ENCODE measurements at regions not wholly inside any gene's neighbourhood (a gene's known extent, or its start where the extent isn't known, plus 50 kb on each side); places are given as distances from the start of the nearest gene placed in this dataset.

- no peak for DNase-seq (ENCODE audit: low read depth in 4 of 4, low spot score in 1 of 4)
Measured at GRCh38 chr2:23246992-23247683, 137.8 kb upstream of the KLHL29 start.

- DNase-seq (ENCODE audit: low read depth in 4 of 4, low spot score in 1 of 4): no peak
Measured at GRCh38 chr2:23248667-23249066, 136.3 kb upstream of the KLHL29 start.

- no peak for DNase-seq (ENCODE audit: low read depth in 4 of 4, low spot score in 1 of 4)
Measured at GRCh38 chr2:23249348-23249747, 135.6 kb upstream of the KLHL29 start.

- no peak for DNase-seq (ENCODE audit: low read depth in 4 of 4, low spot score in 1 of 4)
Measured at GRCh38 chr2:23250371-23250770, 134.6 kb upstream of the KLHL29 start.

- no peak for DNase-seq (ENCODE audit: low read depth in 4 of 4, low spot score in 1 of 4)
Measured at GRCh38 chr2:23256643-23257042, 128.3 kb upstream of the KLHL29 start.

- no peak for DNase-seq (ENCODE audit: low read depth in 4 of 4, low spot score in 1 of 4)
Measured at GRCh38 chr2:23260621-23261020, 124.4 kb upstream of the KLHL29 start.

GRCh38 chr2:23268467-23269263 lies 116.3 kb upstream of the KLHL29 start:
- no peak for DNase-seq (ENCODE audit: low read depth in 4 of 4, low spot score in 1 of 4)

GRCh38 chr2:23269747-23270146 lies 115.2 kb upstream of the KLHL29 start:
- DNase-seq (ENCODE audit: low read depth in 4 of 4, low spot score in 1 of 4): no peak

- DNase-seq (ENCODE audit: low read depth in 4 of 4, low spot score in 1 of 4): no peak
Measured at GRCh38 chr2:23270810-23271209, 114.2 kb upstream of the KLHL29 start.

- no peak for DNase-seq (ENCODE audit: low read depth in 4 of 4, low spot score in 1 of 4)
Measured at GRCh38 chr2:23271230-23271629, 113.7 kb upstream of the KLHL29 start.

- no peak for DNase-seq (ENCODE audit: low read depth in 4 of 4, low spot score in 1 of 4)
Measured at GRCh38 chr2:23273786-23274185, 111.2 kb upstream of the KLHL29 start.

GRCh38 chr2:23280401-23280800 lies 104.6 kb upstream of the KLHL29 start:
- no peak for DNase-seq (ENCODE audit: low read depth in 4 of 4, low spot score in 1 of 4)

GRCh38 chr2:23283653-23284052 lies 101.3 kb upstream of the KLHL29 start:
- no peak for DNase-seq (ENCODE audit: low read depth in 4 of 4, low spot score in 1 of 4)

GRCh38 chr2:23285091-23285800 lies 99.7 kb upstream of the KLHL29 start:
- DNase-seq (ENCODE audit: low read depth in 4 of 4, low spot score in 1 of 4): no peak

GRCh38 chr2:23286031-23286757 lies 98.8 kb upstream of the KLHL29 start:
- DNase-seq (ENCODE audit: low read depth in 4 of 4, low spot score in 1 of 4): no peak

- DNase-seq (ENCODE audit: low read depth in 4 of 4, low spot score in 1 of 4): no peak
Measured at GRCh38 chr2:23286758-23287704, 97.9 kb upstream of the KLHL29 start.

GRCh38 chr2:23289671-23290070 lies 95.3 kb upstream of the KLHL29 start:
- no peak for DNase-seq (ENCODE audit: low read depth in 4 of 4, low spot score in 1 of 4)

GRCh38 chr2:23291239-23291638 lies 93.7 kb upstream of the KLHL29 start:
- no peak for DNase-seq (ENCODE audit: low read depth in 4 of 4, low spot score in 1 of 4)

- no peak for DNase-seq (ENCODE audit: low read depth in 4 of 4, low spot score in 1 of 4)
Measured at GRCh38 chr2:23292024-23292423, 93.0 kb upstream of the KLHL29 start.

GRCh38 chr2:23293063-23293462 lies 91.9 kb upstream of the KLHL29 start:
- DNase-seq (ENCODE audit: low read depth in 4 of 4, low spot score in 1 of 4): no peak
